MM.1S (cell line): ENCODE measurements at regions not wholly inside any gene's neighbourhood (a gene's known extent, or its start where the extent isn't known, plus 50 kb on each side); places are given as distances from the start of the nearest gene placed in this dataset.

Experiments
- DNase-seq: peaks from one replicate; pipeline ENCODE4 v3.0.0-alpha.2; 2015
- H2AFZ ChIP-seq: fragments of 300-600 bp; sonication (generic); 2 replicates; pipeline ENCODE4 v1.6.0; 2016; ENCODE audit warnings: antibody characterized with exemption, low read length
- H3F3A ChIP-seq: fragments of 300-600 bp; sonication (generic); 2 replicates; pipeline ENCODE4 v1.6.1; 2016; ENCODE audit warnings: mild to moderate bottlenecking, antibody characterized with exemption, low read length, moderate library complexity, mixed read lengths; ENCODE audit not compliant: insufficient read depth
- H3K27ac ChIP-seq: fragments of 300-600 bp; sonication (generic); 2 replicates; pipeline ENCODE4 v1.5.1; 2016; ENCODE audit warnings: mild to moderate bottlenecking, low read length
- H3K27me3 ChIP-seq: fragments of 300-600 bp; sonication (generic); replicated peaks from 2 replicates; pipeline ENCODE4 v1.6.0; 2016; ENCODE audit warnings: low read length; ENCODE audit not compliant: insufficient read depth
- H3K36me3 ChIP-seq: fragments of 300-600 bp; sonication (generic); replicated peaks from 2 replicates; pipeline ENCODE4 v1.6.1; 2016; ENCODE audit warnings: mild to moderate bottlenecking, low read length, mixed read lengths; ENCODE audit not compliant: insufficient read depth
- H3K4me1 ChIP-seq: fragments of 300-600 bp; sonication (generic); 2 replicates; pipeline ENCODE4 v1.6.1; 2016; ENCODE audit warnings: low read length, mixed read lengths
- H3K4me2 ChIP-seq: fragments of 300-600 bp; sonication (generic); 2 replicates; pipeline ENCODE4 v1.6.0; 2016; ENCODE audit warnings: low read depth, low read length
- H3K4me3 ChIP-seq: fragments of 300-600 bp; sonication (generic); 2 replicates; pipeline ENCODE4 v1.5.1; 2016; ENCODE audit warnings: low read length, mixed read lengths
- H3K79me2 ChIP-seq: fragments of 300-600 bp; sonication (generic); 2 replicates; pipeline ENCODE4 v1.6.1; 2016; ENCODE audit warnings: mixed run types, low read length, mixed read lengths
- H3K9ac ChIP-seq: fragments of 300-600 bp; sonication (generic); 2 replicates; pipeline ENCODE4 v1.6.1; 2016; ENCODE audit warnings: low read length, mixed read lengths
- H3K9me2 ChIP-seq: fragments of 300-600 bp; sonication (generic); replicated peaks from 2 replicates; pipeline ENCODE4 v1.6.1; 2016; ENCODE audit warnings: mild to moderate bottlenecking, low read length, mixed read lengths; ENCODE audit not compliant: insufficient read depth
- H3K9me3 ChIP-seq: fragments of 300-600 bp; sonication (generic); replicated peaks from 2 replicates; pipeline ENCODE4 v1.6.1; 2016; ENCODE audit warnings: mild to moderate bottlenecking, low read length, mixed read lengths; ENCODE audit not compliant: insufficient read depth
- H4K20me1 ChIP-seq: fragments of 300-600 bp; sonication (generic); 2 replicates; pipeline ENCODE4 v1.6.1; 2016; ENCODE audit warnings: mild to moderate bottlenecking, low read length, moderate library complexity, mixed read lengths; ENCODE audit not compliant: insufficient read depth
- EZH2 ChIP-seq: fragments of 300-600 bp; sonication (generic); optimal IDR thresholded peaks from 2 replicates; pipeline ENCODE3; 2017; ENCODE audit warnings: low read depth, mild to moderate bottlenecking, antibody characterized with exemption, low read length, mixed read lengths
- EZH2phosphoT487 ChIP-seq: fragments of 300-600 bp; sonication (generic); IDR thresholded peaks from 2 replicates; pipeline ENCODE4 v1.6.1; 2018; ENCODE audit warnings: antibody characterized with exemption, low read length
- TF ChIP-seq, protein P1 (sequence below): fragments of 300-600 bp; sonication (generic); IDR thresholded peaks from 2 replicates; pipeline ENCODE4 v1.5.1; 2016; ENCODE audit warnings: antibody characterized with exemption, low read length, mixed read lengths

DNA sequence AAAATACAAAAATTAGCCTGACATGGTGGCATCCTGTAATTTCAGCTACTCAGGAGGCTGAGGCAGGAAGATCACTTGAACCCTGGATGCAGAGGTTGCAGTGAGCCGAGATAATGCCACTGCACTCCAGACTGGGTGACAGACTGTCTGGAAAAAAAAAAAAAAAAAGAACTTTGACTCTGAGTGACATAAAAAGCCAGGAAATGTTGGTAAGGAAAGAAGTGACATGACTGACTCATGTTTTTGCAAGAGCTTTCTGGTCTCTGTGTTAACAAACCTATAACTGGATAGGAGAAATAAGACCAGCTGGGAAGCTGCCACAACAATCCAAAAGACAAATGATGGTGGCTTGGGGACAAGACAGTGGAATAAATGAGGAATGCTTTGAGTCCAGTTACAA is 272.1 kb downstream of the HINT1 start:
- no peaks in the 10 kb centered on the region for H3K27me3 ChIP-seq
- no peaks in the 10 kb centered on the region for H3K79me2 ChIP-seq
- no peaks in the 10 kb centered on the region for H3K9me3 ChIP-seq
- H3K4me1 ChIP-seq: no peaks in the 10 kb centered on the region
- no peak overlapping the region for H3K4me2 ChIP-seq
- no peak for TF ChIP-seq EZH2
- TF ChIP-seq EZH2phosphoT487: no peak
- TF ChIP-seq, protein P1, sequence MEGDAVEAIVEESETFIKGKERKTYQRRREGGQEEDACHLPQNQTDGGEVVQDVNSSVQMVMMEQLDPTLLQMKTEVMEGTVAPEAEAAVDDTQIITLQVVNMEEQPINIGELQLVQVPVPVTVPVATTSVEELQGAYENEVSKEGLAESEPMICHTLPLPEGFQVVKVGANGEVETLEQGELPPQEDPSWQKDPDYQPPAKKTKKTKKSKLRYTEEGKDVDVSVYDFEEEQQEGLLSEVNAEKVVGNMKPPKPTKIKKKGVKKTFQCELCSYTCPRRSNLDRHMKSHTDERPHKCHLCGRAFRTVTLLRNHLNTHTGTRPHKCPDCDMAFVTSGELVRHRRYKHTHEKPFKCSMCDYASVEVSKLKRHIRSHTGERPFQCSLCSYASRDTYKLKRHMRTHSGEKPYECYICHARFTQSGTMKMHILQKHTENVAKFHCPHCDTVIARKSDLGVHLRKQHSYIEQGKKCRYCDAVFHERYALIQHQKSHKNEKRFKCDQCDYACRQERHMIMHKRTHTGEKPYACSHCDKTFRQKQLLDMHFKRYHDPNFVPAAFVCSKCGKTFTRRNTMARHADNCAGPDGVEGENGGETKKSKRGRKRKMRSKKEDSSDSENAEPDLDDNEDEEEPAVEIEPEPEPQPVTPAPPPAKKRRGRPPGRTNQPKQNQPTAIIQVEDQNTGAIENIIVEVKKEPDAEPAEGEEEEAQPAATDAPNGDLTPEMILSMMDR: no peak
- no peaks in the 10 kb centered on the region for H3K36me3 ChIP-seq
- no peak overlapping the region for H3K4me3 ChIP-seq
- DNase-seq: no peak
- no peaks in the 10 kb centered on the region for H4K20me1 ChIP-seq
- no peak overlapping the region for H3K9ac ChIP-seq
- H3F3A ChIP-seq: no peaks in the 10 kb centered on the region
- no peak overlapping the region for H3K27ac ChIP-seq
- no peaks in the 10 kb centered on the region for H3K9me2 ChIP-seq
- no peak overlapping the region for H2AFZ ChIP-seq

DNA sequence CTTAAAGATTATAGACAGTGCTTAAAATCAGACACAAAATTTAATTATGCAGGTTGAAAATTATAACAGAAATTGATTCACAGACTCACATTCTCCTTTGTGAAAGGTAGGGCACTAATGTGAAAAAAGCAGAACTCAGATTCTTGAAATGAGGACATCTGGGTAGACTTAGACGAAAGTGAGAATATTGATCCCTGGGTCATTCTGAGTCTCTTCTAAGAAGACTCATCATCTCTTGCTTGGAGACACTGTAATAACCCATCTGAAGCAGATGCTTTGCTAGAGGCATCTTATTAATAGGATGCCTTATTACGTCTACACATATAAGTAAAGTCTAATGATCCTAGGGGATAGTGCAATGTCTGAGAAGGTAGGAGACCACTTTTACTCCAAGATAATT is 274.4 kb downstream of the HINT1 start:
- no peak overlapping the region for H3K9ac ChIP-seq
- no peaks in the 10 kb centered on the region for H3K9me3 ChIP-seq
- H3K79me2 ChIP-seq: no peaks in the 10 kb centered on the region
- no peaks in the 10 kb centered on the region for H4K20me1 ChIP-seq
- no peaks in the 10 kb centered on the region for H3K27me3 ChIP-seq
- no peak overlapping the region for H3K4me3 ChIP-seq
- no peaks in the 10 kb centered on the region for H3K4me1 ChIP-seq
- no peaks in the 10 kb centered on the region for H3F3A ChIP-seq
- TF ChIP-seq EZH2 (no peak), EZH2phosphoT487 (no peak)
- TF ChIP-seq, protein P1: no peak
- no peaks in the 10 kb centered on the region for H3K9me2 ChIP-seq
- no peak overlapping the region for H2AFZ ChIP-seq
- H3K27ac ChIP-seq: no peak overlapping the region
- no peak overlapping the region for H3K4me2 ChIP-seq
- DNase-seq: no peak
- no peaks in the 10 kb centered on the region for H3K36me3 ChIP-seq

- Histone ChIP-seq H3F3A (no peaks in the 10 kb centered on the region), H3K79me2 (no peaks in the 10 kb centered on the region), H3K9ac (no peak overlapping the region), H3K36me3 (no peaks in the 10 kb centered on the region), H3K4me1 (no peaks in the 10 kb centered on the region), H3K9me3 (no peaks in the 10 kb centered on the region), H4K20me1 (no peaks in the 10 kb centered on the region), H3K4me2 (no peak overlapping the region), H3K27me3 (no peaks in the 10 kb centered on the region), H2AFZ (no peak overlapping the region), H3K9me2 (no peaks in the 10 kb centered on the region), H3K27ac (no peak overlapping the region), H3K4me3 (no peak overlapping the region)
- DNase-seq: no peak
- TF ChIP-seq, protein P1: no peak
- TF ChIP-seq EZH2: no peak
- TF ChIP-seq EZH2phosphoT487: no peak
Observed at GRCh38 chr5:130885691-130886090, 279.4 kb downstream of the HINT1 start.
